Esophagus squamous epithelium (tissue), 5 donors: ENCODE measurements at regions not wholly inside any gene's neighbourhood (a gene's known extent, or its start where the extent isn't known, plus 50 kb on each side); places are given as distances from the start of the nearest gene placed in this dataset.

Source experiments
- DNase-seq: peaks from one replicate; lab custom pipeline; 2025; lab: John Stamatoyannopoulos, UW
- H3K27ac ChIP-seq, 4 donors: fragments of 200-600 bp; sonication (generic); one replicate each; pipeline ENCODE4 v1.5.1; 2016 to 2019; ENCODE audit warnings: mild to moderate bottlenecking in 1 of 4
- H3K27me3 ChIP-seq, 4 donors: fragments of 200-600 bp; sonication (generic); 1 replicate in 3 of 4; 2 replicates in 1 of 4; pipeline versions ENCODE4 v1.5.1 to v1.6.0; 2017 to 2021; ENCODE audit warnings: antibody characterized with exemption in 1 of 4
- H3K36me3 ChIP-seq, 3 donors: fragments of 200-600 bp; sonication (generic); one replicate each; pipeline ENCODE4 v1.5.1; 2016 to 2019
- H3K4me1 ChIP-seq, 3 donors: fragments of 200-600 bp; sonication (generic); one replicate each; pipeline ENCODE4 v1.5.1; 2017 to 2019
- H3K4me3 ChIP-seq, 4 donors: fragments of 200-600 bp; sonication (generic); 1 replicate in 3 of 4; 2 replicates in 1 of 4; pipeline ENCODE4 v1.5.1; 2016 to 2019; ENCODE audit warnings: mild to moderate bottlenecking in 2 of 4, moderate library complexity in 1 of 4
- H3K9me3 ChIP-seq, 3 donors: fragments of 200-600 bp; sonication (generic); one replicate each; pipeline ENCODE4 v1.5.1; 2016 to 2019
- CTCF ChIP-seq, 6 experiments: fragments of 450-650 bp in 4 of 6; fragments of 200-600 bp in 2 of 6; sonication (generic) in 2 of 6; IDR thresholded peaks; one replicate each; pipeline ENCODE4 v1.5.1; 2016 to 2019; ENCODE audit warnings: antibody characterized with exemption in 6 of 6, mild to moderate bottlenecking in 4 of 6, moderate library complexity in 4 of 6
- POLR2A ChIP-seq, 4 donors: fragments of 450-650 bp; IDR thresholded peaks; one replicate each; pipeline ENCODE4 v1.6.1; 2017; ENCODE audit warnings: antibody characterized with exemption in 4 of 4, mild to moderate bottlenecking in 4 of 4, moderate library complexity in 3 of 4
- WGBS, 2 donors: methylation state at CpG; one replicate each; pipeline ENCODE4 v1.1.5; 2018; 5-methylcytosine and 5-hydroxymethylcytosine counted together
- intact Hi-C: fragments of 100-400 bp; cut with DNase I; formaldehyde crosslinking; loops from one replicate; pipeline ENCODE4 v1.15.0; 2022
- donor health status: DM: yes; HTN: yes; CAD: no.

DNA sequence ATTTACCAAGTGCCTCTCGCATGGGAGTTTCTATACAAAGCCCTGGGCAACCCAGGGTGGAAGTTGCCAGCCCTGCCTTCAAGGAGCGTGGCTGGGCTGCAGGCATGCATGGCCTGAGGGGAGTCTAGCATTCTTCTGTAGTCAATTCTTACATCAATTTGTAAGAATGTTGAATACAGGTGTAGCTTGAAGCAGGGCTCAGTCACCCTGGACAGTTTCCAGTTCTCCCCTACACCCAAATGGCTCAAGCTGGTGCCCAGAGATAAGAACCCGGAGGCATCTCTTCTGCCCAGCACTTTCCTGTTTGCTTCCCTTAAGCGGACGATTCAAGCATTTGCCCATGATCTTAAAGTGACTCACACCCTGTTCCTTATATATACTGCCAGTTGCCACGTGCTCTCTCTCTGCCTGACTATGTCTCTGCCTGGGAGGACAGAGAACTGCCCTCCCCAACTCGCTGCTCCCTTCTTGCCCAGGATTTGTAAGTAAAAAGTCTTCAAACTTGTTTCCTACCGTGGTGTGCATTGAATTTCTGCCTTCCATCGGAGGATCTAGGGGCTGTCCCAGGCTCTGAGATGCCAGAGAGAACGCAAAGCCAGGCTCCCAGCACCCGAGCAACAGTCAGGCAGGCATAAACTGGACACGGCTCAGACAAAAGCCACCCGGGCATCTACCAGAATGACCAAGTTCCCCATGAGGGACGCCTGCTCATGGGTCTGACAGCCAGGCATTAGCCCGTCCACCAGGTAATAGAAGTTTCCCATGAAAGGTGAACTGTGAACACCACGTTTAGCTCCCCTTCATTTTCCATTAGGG is 50.9 kb upstream of the AJAP1 start:
- Histone ChIP-seq H3K27me3 (peaks cover 0 to 83% (median 0%) of the 10 kb centered on the region in 4 donors), H3K4me1 (no peaks in the 10 kb centered on the region), H3K36me3 (no peaks in the 10 kb centered on the region), H3K27ac (no peak overlapping the region), H3K4me3 (no peak overlapping the region), H3K9me3 (no peaks in the 10 kb centered on the region)
- no peak for TF ChIP-seq CTCF (IDR thresholded peaks at IDR 0.05)
- TF ChIP-seq POLR2A (IDR thresholded peaks at IDR 0.05): no peak
- DNase-seq: no peak
- 32 to 38% methylated on average over 9 to 13 of the region's 16 CpGs for WGBS, 2 donors
- intact Hi-C loops: no loop called here
